SK-N-SH treated with all-trans-retinoic acid at 6 μM for 48 hours (cell line): ENCODE measurements at regions not wholly inside any gene's neighbourhood (a gene's known extent, or its start where the extent isn't known, plus 50 kb on each side); places are given as distances from the start of the nearest gene placed in this dataset.

Experiments used
- ATAC-seq: fragments of 200-7000 bp; cut with Tn5 transposase; 3 replicates; pipeline ENCODE4 v1.9.1; 2020; ENCODE audit warnings: mild to moderate bottlenecking, moderate library complexity
- ARNTL ChIP-seq: fragments of 450-650 bp; formaldehyde crosslinking; IDR thresholded peaks from 2 replicates; pipeline ENCODE4 v1.5.0; 2020; ENCODE audit warnings: low read depth, mild to moderate bottlenecking, moderate library complexity, borderline replicate concordance
- BACH2 ChIP-seq: fragments of 250-450 bp; sonication (Bioruptor Pico); IDR thresholded peaks from 2 replicates; pipeline ENCODE4 v1.9.0; 2021; ENCODE audit warnings: mild to moderate bottlenecking, borderline replicate concordance
- CSDC2 ChIP-seq: fragments of 250-450 bp; sonication (Bioruptor Pico); IDR thresholded peaks from 2 replicates; pipeline ENCODE4 v1.5.0; 2020; ENCODE audit warnings: mild to moderate bottlenecking, moderate library complexity
- GLIS3 ChIP-seq: fragments of 250-450 bp; sonication (Bioruptor Pico); IDR thresholded peaks from 2 replicates; pipeline ENCODE4 v1.5.0; 2020; ENCODE audit warnings: mild to moderate bottlenecking, moderate library complexity
- ISL1 ChIP-seq: fragments of 250-450 bp; sonication (Bioruptor Pico); IDR thresholded peaks from 2 replicates; pipeline ENCODE4 v2.1.2; 2022; ENCODE audit warnings: mild to moderate bottlenecking, moderate library complexity
- OSR1 ChIP-seq: fragments of 250-450 bp; sonication (Bioruptor Pico); IDR thresholded peaks from 2 replicates; pipeline ENCODE4 v1.8.0; 2022; ENCODE audit warnings: moderate library complexity, mild to moderate bottlenecking, inconsistent platforms
- PPARA ChIP-seq: fragments of 250-450 bp; sonication (Bioruptor Pico); IDR thresholded peaks from 2 replicates; pipeline ENCODE4 v1.5.0; 2020; ENCODE audit warnings: mild to moderate bottlenecking, borderline replicate concordance
- RARB ChIP-seq: fragments of 250-450 bp; sonication (Bioruptor Pico); IDR thresholded peaks from 2 replicates; pipeline ENCODE4 v1.8.0; 2021; ENCODE audit warnings: mild to moderate bottlenecking, moderate library complexity
- SNAI2 ChIP-seq: fragments of 250-450 bp; sonication (Bioruptor Pico); IDR thresholded peaks from 2 replicates; pipeline ENCODE4 v1.5.0; 2020; ENCODE audit warnings: mild to moderate bottlenecking, moderate library complexity
- TCF4 ChIP-seq: fragments of 250-450 bp; sonication (Bioruptor Pico); IDR thresholded peaks from 2 replicates; pipeline ENCODE4 v1.8.0; 2021; ENCODE audit warnings: mild to moderate bottlenecking, moderate library complexity, borderline replicate concordance
- TOX ChIP-seq: fragments of 250-450 bp; sonication (Bioruptor Pico); IDR thresholded peaks from 2 replicates; pipeline ENCODE4 v1.8.0; 2021; ENCODE audit warnings: mild to moderate bottlenecking, moderate library complexity, borderline replicate concordance
- ZC3H10 ChIP-seq: fragments of 250-450 bp; sonication (Bioruptor Pico); IDR thresholded peaks from 2 replicates; pipeline ENCODE4 v1.5.1; 2021; ENCODE audit warnings: mild to moderate bottlenecking, moderate library complexity
- ZFP3 ChIP-seq: fragments of 250-450 bp; sonication (Bioruptor Pico); IDR thresholded peaks from 2 replicates; pipeline ENCODE4 v1.5.0; 2020; ENCODE audit warnings: mild to moderate bottlenecking, moderate library complexity
- ZNF565 ChIP-seq: fragments of 450-650 bp; formaldehyde crosslinking; conservative IDR thresholded peaks from 2 replicates; pipeline ENCODE4 v1.5.0; 2020; ENCODE audit warnings: low read depth, mild to moderate bottlenecking, moderate library complexity
- ZNF70 ChIP-seq: fragments of 450-650 bp; formaldehyde crosslinking; IDR thresholded peaks from 2 replicates; pipeline ENCODE4 v1.5.0; 2020; ENCODE audit warnings: mild to moderate bottlenecking, moderate library complexity
- ZNF8 ChIP-seq: fragments of 450-650 bp; formaldehyde crosslinking; IDR thresholded peaks from 2 replicates; pipeline ENCODE4 v1.5.0; 2020; ENCODE audit warnings: mild to moderate bottlenecking, moderate library complexity
- TF ChIP-seq, protein P1 (sequence below): fragments of 250-450 bp; sonication (Bioruptor Pico); IDR thresholded peaks from 2 replicates; pipeline ENCODE4 v1.8.0; 2021; ENCODE audit warnings: low read depth, mild to moderate bottlenecking, moderate library complexity, borderline replicate concordance
- TF ChIP-seq, protein P2 (sequence below): fragments of 250-450 bp; sonication (Bioruptor Pico); IDR thresholded peaks from 2 replicates; pipeline ENCODE4 v1.8.0; 2020; ENCODE audit warnings: mild to moderate bottlenecking, moderate library complexity, borderline replicate concordance
- TF ChIP-seq, protein P3 (sequence below): fragments of 250-450 bp; sonication (Bioruptor Pico); IDR thresholded peaks from 2 replicates; pipeline ENCODE4 v1.5.0; 2020; ENCODE audit warnings: mild to moderate bottlenecking, moderate library complexity
- TF ChIP-seq, protein P4 (sequence below): fragments of 250-450 bp; sonication (Bioruptor Pico); IDR thresholded peaks from 2 replicates; pipeline ENCODE4 v1.5.1; 2021; ENCODE audit warnings: mild to moderate bottlenecking, moderate library complexity
- TF ChIP-seq, protein P5 (sequence below): fragments of 250-450 bp; sonication (Bioruptor Pico); IDR thresholded peaks from 2 replicates; pipeline ENCODE4 v1.5.1; 2020; ENCODE audit warnings: low read depth, mild to moderate bottlenecking, moderate library complexity

DNA sequence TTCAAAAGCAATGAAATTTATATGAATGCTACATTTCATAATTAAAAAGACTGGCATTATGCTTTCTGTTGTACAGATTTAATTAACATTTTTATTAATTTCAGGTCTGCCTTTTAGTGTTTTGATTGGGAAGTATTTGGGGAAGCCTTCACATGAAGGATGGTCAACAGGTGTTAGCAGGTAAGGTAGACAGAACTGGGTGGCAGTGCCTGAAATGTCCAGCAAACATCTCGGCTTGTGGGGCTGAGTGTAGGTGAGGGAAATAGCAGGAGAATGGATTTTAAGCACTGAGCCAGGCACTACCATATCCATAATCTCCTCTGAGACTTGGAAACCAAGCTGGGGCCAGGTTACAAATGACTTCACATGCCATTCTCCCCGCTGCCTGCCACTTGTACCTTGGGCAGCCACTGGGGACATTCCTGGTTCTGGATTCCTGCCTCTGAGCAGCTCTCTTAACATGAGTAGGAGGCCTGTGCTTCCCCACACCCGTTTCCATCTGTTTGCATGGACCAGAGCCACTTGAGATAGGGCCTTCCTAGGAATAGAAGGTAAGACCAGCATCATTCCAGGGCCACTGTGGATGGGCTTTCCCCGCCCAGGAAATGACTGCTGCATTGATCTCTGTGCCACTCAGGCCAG is 125.9 kb upstream of the HES1 start:
- TF ChIP-seq, protein P1, sequence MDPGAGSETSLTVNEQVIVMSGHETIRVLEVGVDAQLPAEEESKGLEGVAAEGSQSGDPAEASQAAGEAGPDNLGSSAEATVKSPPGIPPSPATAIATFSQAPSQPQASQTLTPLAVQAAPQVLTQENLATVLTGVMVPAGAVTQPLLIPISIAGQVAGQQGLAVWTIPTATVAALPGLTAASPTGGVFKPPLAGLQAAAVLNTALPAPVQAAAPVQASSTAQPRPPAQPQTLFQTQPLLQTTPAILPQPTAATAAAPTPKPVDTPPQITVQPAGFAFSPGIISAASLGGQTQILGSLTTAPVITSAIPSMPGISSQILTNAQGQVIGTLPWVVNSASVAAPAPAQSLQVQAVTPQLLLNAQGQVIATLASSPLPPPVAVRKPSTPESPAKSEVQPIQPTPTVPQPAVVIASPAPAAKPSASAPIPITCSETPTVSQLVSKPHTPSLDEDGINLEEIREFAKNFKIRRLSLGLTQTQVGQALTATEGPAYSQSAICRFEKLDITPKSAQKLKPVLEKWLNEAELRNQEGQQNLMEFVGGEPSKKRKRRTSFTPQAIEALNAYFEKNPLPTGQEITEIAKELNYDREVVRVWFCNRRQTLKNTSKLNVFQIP (CRISPR knock-in tag), result no peak
- TF ChIP-seq RARB (CRISPR knock-in tag) (no peak), GLIS3 (no peak), SNAI2 (CRISPR knock-in tag) (no peak), TOX (CRISPR knock-in tag) (no peak), CSDC2 (no peak), ZC3H10 (CRISPR knock-in tag) (no peak), ZNF70 (CRISPR knock-in tag) (no peak)
- TF ChIP-seq, protein P2, sequence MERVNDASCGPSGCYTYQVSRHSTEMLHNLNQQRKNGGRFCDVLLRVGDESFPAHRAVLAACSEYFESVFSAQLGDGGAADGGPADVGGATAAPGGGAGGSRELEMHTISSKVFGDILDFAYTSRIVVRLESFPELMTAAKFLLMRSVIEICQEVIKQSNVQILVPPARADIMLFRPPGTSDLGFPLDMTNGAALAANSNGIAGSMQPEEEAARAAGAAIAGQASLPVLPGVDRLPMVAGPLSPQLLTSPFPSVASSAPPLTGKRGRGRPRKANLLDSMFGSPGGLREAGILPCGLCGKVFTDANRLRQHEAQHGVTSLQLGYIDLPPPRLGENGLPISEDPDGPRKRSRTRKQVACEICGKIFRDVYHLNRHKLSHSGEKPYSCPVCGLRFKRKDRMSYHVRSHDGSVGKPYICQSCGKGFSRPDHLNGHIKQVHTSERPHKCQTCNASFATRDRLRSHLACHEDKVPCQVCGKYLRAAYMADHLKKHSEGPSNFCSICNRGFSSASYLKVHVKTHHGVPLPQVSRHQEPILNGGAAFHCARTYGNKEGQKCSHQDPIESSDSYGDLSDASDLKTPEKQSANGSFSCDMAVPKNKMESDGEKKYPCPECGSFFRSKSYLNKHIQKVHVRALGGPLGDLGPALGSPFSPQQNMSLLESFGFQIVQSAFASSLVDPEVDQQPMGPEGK (CRISPR knock-in tag), result no peak
- TF ChIP-seq, protein P3, sequence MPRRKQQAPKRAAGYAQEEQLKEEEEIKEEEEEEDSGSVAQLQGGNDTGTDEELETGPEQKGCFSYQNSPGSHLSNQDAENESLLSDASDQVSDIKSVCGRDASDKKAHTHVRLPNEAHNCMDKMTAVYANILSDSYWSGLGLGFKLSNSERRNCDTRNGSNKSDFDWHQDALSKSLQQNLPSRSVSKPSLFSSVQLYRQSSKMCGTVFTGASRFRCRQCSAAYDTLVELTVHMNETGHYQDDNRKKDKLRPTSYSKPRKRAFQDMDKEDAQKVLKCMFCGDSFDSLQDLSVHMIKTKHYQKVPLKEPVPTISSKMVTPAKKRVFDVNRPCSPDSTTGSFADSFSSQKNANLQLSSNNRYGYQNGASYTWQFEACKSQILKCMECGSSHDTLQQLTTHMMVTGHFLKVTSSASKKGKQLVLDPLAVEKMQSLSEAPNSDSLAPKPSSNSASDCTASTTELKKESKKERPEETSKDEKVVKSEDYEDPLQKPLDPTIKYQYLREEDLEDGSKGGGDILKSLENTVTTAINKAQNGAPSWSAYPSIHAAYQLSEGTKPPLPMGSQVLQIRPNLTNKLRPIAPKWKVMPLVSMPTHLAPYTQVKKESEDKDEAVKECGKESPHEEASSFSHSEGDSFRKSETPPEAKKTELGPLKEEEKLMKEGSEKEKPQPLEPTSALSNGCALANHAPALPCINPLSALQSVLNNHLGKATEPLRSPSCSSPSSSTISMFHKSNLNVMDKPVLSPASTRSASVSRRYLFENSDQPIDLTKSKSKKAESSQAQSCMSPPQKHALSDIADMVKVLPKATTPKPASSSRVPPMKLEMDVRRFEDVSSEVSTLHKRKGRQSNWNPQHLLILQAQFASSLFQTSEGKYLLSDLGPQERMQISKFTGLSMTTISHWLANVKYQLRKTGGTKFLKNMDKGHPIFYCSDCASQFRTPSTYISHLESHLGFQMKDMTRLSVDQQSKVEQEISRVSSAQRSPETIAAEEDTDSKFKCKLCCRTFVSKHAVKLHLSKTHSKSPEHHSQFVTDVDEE (CRISPR knock-in tag), result no peak
- TF ChIP-seq, protein P4, sequence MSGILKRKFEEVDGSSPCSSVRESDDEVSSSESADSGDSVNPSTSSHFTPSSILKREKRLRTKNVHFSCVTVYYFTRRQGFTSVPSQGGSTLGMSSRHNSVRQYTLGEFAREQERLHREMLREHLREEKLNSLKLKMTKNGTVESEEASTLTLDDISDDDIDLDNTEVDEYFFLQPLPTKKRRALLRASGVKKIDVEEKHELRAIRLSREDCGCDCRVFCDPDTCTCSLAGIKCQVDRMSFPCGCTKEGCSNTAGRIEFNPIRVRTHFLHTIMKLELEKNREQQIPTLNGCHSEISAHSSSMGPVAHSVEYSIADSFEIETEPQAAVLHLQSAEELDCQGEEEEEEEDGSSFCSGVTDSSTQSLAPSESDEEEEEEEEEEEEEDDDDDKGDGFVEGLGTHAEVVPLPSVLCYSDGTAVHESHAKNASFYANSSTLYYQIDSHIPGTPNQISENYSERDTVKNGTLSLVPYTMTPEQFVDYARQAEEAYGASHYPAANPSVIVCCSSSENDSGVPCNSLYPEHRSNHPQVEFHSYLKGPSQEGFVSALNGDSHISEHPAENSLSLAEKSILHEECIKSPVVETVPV, result no peak
- ATAC-seq, result no peak

DNA sequence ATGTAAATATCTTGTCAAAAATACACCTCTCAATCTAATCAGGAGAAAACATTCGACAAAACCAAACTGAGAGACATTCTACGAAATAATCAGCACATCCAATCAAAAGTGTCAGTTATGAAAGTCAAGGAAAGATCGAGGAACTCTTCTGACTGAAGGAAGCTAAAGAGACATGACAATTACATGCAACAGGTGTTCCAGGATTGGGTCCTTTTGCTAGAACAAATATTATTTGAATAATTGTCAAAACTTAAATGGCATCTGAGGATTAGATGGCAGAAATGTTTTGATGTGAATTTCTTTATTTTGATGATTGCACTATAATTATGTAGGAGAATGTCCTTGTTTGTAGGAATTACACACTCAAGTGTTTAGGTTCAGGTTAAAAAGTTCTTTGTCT is 124.1 kb upstream of the HES1 start:
- ATAC-seq, result no peak
- TF ChIP-seq ZNF565 (CRISPR knock-in tag) (no peak), ISL1 (CRISPR knock-in tag) (no peak), BACH2 (CRISPR knock-in tag) (no peak), GLIS3 (no peak), TOX (CRISPR knock-in tag) (no peak), ZNF8 (no peak), ZC3H10 (CRISPR knock-in tag) (no peak), PPARA (CRISPR knock-in tag) (no peak), RARB (CRISPR knock-in tag) (no peak), SNAI2 (CRISPR knock-in tag) (no peak), ZNF70 (CRISPR knock-in tag) (no peak), TCF4 (no peak), OSR1 (CRISPR knock-in tag) (no peak), ARNTL (no peak), ZFP3 (CRISPR knock-in tag) (no peak)
- TF ChIP-seq, protein P3 (CRISPR knock-in tag), result no peak
- TF ChIP-seq, protein P2 (CRISPR knock-in tag), result no peak
- TF ChIP-seq, protein P1 (CRISPR knock-in tag), result no peak
- TF ChIP-seq, protein P5, sequence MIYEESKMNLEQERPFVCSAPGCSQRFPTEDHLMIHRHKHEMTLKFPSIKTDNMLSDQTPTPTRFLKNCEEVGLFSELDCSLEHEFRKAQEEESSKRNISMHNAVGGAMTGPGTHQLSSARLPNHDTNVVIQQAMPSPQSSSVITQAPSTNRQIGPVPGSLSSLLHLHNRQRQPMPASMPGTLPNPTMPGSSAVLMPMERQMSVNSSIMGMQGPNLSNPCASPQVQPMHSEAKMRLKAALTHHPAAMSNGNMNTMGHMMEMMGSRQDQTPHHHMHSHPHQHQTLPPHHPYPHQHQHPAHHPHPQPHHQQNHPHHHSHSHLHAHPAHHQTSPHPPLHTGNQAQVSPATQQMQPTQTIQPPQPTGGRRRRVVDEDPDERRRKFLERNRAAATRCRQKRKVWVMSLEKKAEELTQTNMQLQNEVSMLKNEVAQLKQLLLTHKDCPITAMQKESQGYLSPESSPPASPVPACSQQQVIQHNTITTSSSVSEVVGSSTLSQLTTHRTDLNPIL (CRISPR knock-in tag), result no peak
